B cell (primary cell): ENCODE measurements at regions not wholly inside any gene's neighbourhood (a gene's known extent, or its start where the extent isn't known, plus 50 kb on each side); places are given as distances from the start of the nearest gene placed in this dataset.

ENCODE experiments used
- ATAC-seq: fragments of 200-7000 bp; cut with Tn5 transposase; one replicate; pipeline ENCODE4 v1.10.0; 2021; ENCODE audit warnings: low read depth, mild to moderate bottlenecking, moderate number of reproducible peaks, moderate library complexity
- CTCF ChIA-PET: fragments of 350-600 bp; sonication (Branson Sonifier 250); formaldehyde crosslinking; loops from one replicate; lab custom pipeline; 2021; ENCODE audit warnings: antibody characterized with exemption, inconsistent platforms; lab: Charles Lee
- POLR2A ChIA-PET: fragments of 350-600 bp; sonication (Branson Sonifier 250); formaldehyde crosslinking; loops from one replicate; lab custom pipeline; 2021; ENCODE audit warnings: antibody characterized with exemption; lab: Charles Lee
- DNase-seq: peaks from one replicate; pipeline ENCODE4 v3.0.0; 2013
- H2AFZ ChIP-seq: 2 replicates; pipeline ENCODE4 v1.6.1; 2012; ENCODE audit warnings: mild to moderate bottlenecking, low read depth, low read length; ENCODE audit not compliant: insufficient read depth, poor library complexity, severe bottlenecking
- H3K27ac ChIP-seq, 2 donors: 1 replicate in 1 of 2; 2 replicates in 1 of 2; pipeline ENCODE4 v1.5.1; 2012 to 2013; ENCODE audit warnings: low read length in 2 of 2, mild to moderate bottlenecking in 2 of 2, moderate library complexity in 1 of 2
- H3K27me3 ChIP-seq, 4 experiments: fragments of 200-600 bp in 1 of 4; sonication (generic) in 1 of 4; replicated peaks in 1 of 4; 1 replicate in 2 of 4; 2 replicates in 2 of 4; pipeline versions ENCODE4 v1.6.1 to v1.7.0; 2013 to 2016; ENCODE audit warnings: low read length in 3 of 4, mild to moderate bottlenecking in 2 of 4, mixed read lengths in 1 of 4, moderate library complexity in 1 of 4; ENCODE audit not compliant: insufficient read depth in 4 of 4, control insufficient read depth in 3 of 4; ENCODE audit errors: control extremely low read depth in 1 of 4
- H3K36me3 ChIP-seq, 2 experiments: replicated peaks in 1 of 2; 1 replicate in 1 of 2; 2 replicates in 1 of 2; pipeline versions ENCODE4 v1.6.1 to v1.7.1; 2013; ENCODE audit warnings: low read length in 1 of 2; ENCODE audit not compliant: insufficient read depth in 2 of 2, control insufficient read depth in 1 of 2; ENCODE audit errors: control extremely low read depth in 1 of 2, extremely low read depth in 1 of 2
- H3K4me1 ChIP-seq, 2 donors: fragments of 200-600 bp in 1 of 2; sonication (generic) in 1 of 2; 1 replicate in 1 of 2; 2 replicates in 1 of 2; pipeline versions ENCODE4 v1.5.1 to v1.6.1; 2013 to 2017; ENCODE audit warnings: low read length in 2 of 2; ENCODE audit not compliant: control insufficient read depth in 2 of 2, insufficient read depth in 2 of 2
- H3K4me2 ChIP-seq: replicated peaks from 2 replicates; pipeline ENCODE3; 2012; ENCODE audit warnings: mild to moderate bottlenecking, low read depth, low read length; ENCODE audit not compliant: poor library complexity, severe bottlenecking
- H3K4me3 ChIP-seq, 5 experiments: fragments of 200-600 bp in 1 of 5; sonication (generic) in 1 of 5; 1 replicate in 3 of 5; 2 replicates in 2 of 5; pipeline versions ENCODE4 v1.5.1 to v1.7.0; 2011 to 2016; ENCODE audit warnings: low read length in 4 of 5, mild to moderate bottlenecking in 4 of 5, low read depth in 2 of 5, control low read depth in 1 of 5, moderate library complexity in 1 of 5; ENCODE audit not compliant: insufficient read depth in 1 of 5; ENCODE audit errors: control extremely low read depth in 1 of 5, extremely low read depth in 1 of 5
- H3K79me2 ChIP-seq: fragments of 200-600 bp; sonication (generic); one replicate; pipeline ENCODE4 v1.6.0; 2016; ENCODE audit warnings: low read length; ENCODE audit not compliant: control insufficient read depth, insufficient read depth
- H3K9ac ChIP-seq: fragments of 200-600 bp; sonication (generic); 2 replicates; pipeline ENCODE4 v1.6.1; 2017; ENCODE audit warnings: mild to moderate bottlenecking, low read length, moderate library complexity
- H3K9me3 ChIP-seq, 3 donors: one replicate each; pipeline versions ENCODE4 v1.6.1 to v1.7.1; 2013; ENCODE audit warnings: low read length in 2 of 3; ENCODE audit not compliant: control insufficient read depth in 2 of 3, insufficient read depth in 1 of 3; ENCODE audit errors: control extremely low read depth in 1 of 3
- H4K20me1 ChIP-seq: 2 replicates; pipeline ENCODE4 v1.6.0; 2012; ENCODE audit warnings: mild to moderate bottlenecking, low read length; ENCODE audit not compliant: insufficient read depth, control insufficient read depth, poor library complexity, severe bottlenecking
- H3K27ac Mint-ChIP-seq: one replicate; pipeline ENCODE4 v1.8.0; 2021; ENCODE audit warnings: mixed read lengths
- H3K27me3 Mint-ChIP-seq: one replicate; pipeline ENCODE4 v1.8.0; 2021; ENCODE audit warnings: mixed read lengths
- H3K4me1 Mint-ChIP-seq: one replicate; pipeline ENCODE4 v1.8.0; 2021; ENCODE audit warnings: mixed read lengths
- H3K4me3 Mint-ChIP-seq: one replicate; pipeline ENCODE4 v1.8.0; 2021; ENCODE audit warnings: mixed read lengths
- H3K9me3 Mint-ChIP-seq: one replicate; pipeline ENCODE4 v1.8.0; 2022; ENCODE audit warnings: mixed read lengths; ENCODE audit not compliant: insufficient read depth
- EZH2 ChIP-seq: IDR thresholded peaks from 2 replicates; pipeline ENCODE4 v1.6.1; 2012; ENCODE audit warnings: borderline replicate concordance, low read depth, mild to moderate bottlenecking, moderate library complexity, low read length; ENCODE audit not compliant: insufficient read depth, poor library complexity, severe bottlenecking
- intact Hi-C: fragments of 100-400 bp; cut with micrococcal nuclease; formaldehyde crosslinking; loops from one replicate; pipeline ENCODE4 v1.10.0; 2022
- TF ChIP-seq, protein P1 (sequence below): fragments of 200-600 bp; IDR thresholded peaks from one replicate; pipeline ENCODE4 v1.8.0; 2022; ENCODE audit warnings: antibody characterized with exemption, mild to moderate bottlenecking

DNA sequence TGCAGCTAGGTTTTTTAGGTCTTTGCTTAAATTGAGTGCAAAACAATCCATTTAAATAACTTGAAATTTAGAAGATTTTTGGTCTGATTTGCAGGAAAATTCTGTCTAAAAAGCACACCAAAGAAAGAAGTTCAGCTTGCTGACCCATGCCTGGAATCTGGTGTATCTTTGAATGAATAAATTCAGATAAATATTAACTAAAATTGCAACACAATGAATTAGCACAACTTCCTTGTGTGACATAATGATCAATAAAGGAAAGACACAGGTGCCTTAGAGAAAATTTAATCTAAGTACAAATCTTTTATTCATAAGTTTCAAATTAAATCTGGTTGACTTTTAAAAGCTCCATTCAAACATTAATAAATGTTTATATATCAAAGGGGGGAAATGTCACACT, 791.5 kb upstream of the LCORL start:
- Histone ChIP-seq H3K4me2 (no peak overlapping the region), H3K9me3 (no peaks in the 10 kb centered on the region), H3K36me3 (no peaks in the 10 kb centered on the region), H3K79me2 (no peaks in the 10 kb centered on the region), H3K4me1 (no peaks in the 10 kb centered on the region), H2AFZ (no peak overlapping the region), H3K4me3 (no peak overlapping the region), H3K27me3 (no peaks in the 10 kb centered on the region), H3K27ac (no peak overlapping the region), H3K9ac (no peak overlapping the region), H4K20me1 (no peaks in the 10 kb centered on the region)
- intact Hi-C loops = no loop called here
- Mint-ChIP-seq H3K4me1 (no peaks in the 10 kb centered on the region), H3K4me3 (no peak overlapping the region), H3K27ac (no peak overlapping the region), H3K27me3 (no peaks in the 10 kb centered on the region), H3K9me3 (no peaks in the 10 kb centered on the region)
- TF ChIP-seq, protein P1, sequence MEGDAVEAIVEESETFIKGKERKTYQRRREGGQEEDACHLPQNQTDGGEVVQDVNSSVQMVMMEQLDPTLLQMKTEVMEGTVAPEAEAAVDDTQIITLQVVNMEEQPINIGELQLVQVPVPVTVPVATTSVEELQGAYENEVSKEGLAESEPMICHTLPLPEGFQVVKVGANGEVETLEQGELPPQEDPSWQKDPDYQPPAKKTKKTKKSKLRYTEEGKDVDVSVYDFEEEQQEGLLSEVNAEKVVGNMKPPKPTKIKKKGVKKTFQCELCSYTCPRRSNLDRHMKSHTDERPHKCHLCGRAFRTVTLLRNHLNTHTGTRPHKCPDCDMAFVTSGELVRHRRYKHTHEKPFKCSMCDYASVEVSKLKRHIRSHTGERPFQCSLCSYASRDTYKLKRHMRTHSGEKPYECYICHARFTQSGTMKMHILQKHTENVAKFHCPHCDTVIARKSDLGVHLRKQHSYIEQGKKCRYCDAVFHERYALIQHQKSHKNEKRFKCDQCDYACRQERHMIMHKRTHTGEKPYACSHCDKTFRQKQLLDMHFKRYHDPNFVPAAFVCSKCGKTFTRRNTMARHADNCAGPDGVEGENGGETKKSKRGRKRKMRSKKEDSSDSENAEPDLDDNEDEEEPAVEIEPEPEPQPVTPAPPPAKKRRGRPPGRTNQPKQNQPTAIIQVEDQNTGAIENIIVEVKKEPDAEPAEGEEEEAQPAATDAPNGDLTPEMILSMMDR = no peak
- no peak for TF ChIP-seq EZH2
- DNase-seq (no peak), ATAC-seq (no peak)
- CTCF ChIA-PET = no interaction called here
- POLR2A ChIA-PET = no interaction called here

DNA sequence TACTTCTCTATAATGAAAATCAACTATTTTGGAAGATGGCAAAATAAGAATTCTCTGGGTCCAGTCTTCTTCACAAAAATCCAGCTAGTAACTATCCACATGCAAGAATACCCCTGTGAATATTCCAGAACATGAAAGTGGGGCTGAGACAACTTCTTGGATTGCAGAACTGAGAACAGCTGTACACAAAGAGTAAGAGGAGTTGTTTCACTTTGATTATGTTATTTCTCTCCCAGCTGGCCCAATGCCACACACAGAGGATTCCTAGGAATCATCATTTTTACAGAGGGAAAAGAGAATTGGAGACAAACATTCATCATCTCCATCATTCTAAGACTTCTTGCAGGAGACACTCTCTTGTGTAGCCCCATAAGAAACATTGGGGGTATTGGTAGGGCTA, 782.2 kb upstream of the LCORL start:
- Histone ChIP-seq H3K36me3 (no peaks in the 10 kb centered on the region), H3K9me3 (no peaks in the 10 kb centered on the region), H3K27ac (no peak overlapping the region), H3K4me2 (no peak overlapping the region), H3K4me1 (no peaks in the 10 kb centered on the region), H2AFZ (no peak overlapping the region), H3K27me3 (no peaks in the 10 kb centered on the region), H3K79me2 (no peaks in the 10 kb centered on the region), H3K9ac (no peak overlapping the region), H3K4me3 (no peak overlapping the region), H4K20me1 (no peaks in the 10 kb centered on the region)
- Mint-ChIP-seq H3K4me1 (no peaks in the 10 kb centered on the region), H3K27me3 (no peaks in the 10 kb centered on the region), H3K4me3 (no peak overlapping the region), H3K27ac (no peak overlapping the region), H3K9me3 (peaks cover 4% of the 10 kb centered on the region)
- ChIA-PET POLR2A (no interaction called here), CTCF (no interaction called here)
- no peak for DNase-seq
- ATAC-seq = no peak
- TF ChIP-seq, protein P1 = no peak
- no peak for TF ChIP-seq EZH2
- intact Hi-C loops = no loop called here
